ENCODE measurements at regions not wholly inside any gene's neighbourhood (a gene's known extent, or its start where the extent isn't known, plus 50 kb on each side); places are given as distances from the start of the nearest gene placed in this dataset.

GRCh38 chr5:30620481-30621085 is 572.9 kb upstream of the CDH6 start:
- TF ChIP-seq CTCF (IDR thresholded peaks at IDR 0.05; ENCODE audit: extremely low read depth in 1 of 2, insufficient read depth in 1 of 2, low read depth in 1 of 2, low read length in 2 of 2) (no peak), EZH2 (IDR thresholded peaks at IDR 0.05; ENCODE audit: borderline replicate concordance, low read depth, low read length, severe bottlenecking) (no peak), POLR2A (IDR thresholded peaks at IDR 0.05; ENCODE audit: low read depth, low read length) (no peak), MYC (IDR thresholded peaks at IDR 0.05; ENCODE audit: low read depth, low read length) (no peak), JUN (IDR thresholded peaks at IDR 0.05; ENCODE audit: borderline replicate concordance, insufficient read depth, insufficient read length, low read depth) (no peak), POLR2AphosphoS5 (IDR thresholded peaks at IDR 0.05; ENCODE audit: insufficient read depth, low read depth, low read length) (no peak)

Data from endothelial cell of umbilical vein (primary cell).